OCI-LY3 (cell line): ENCODE measurements at regions not wholly inside any gene's neighbourhood (a gene's known extent, or its start where the extent isn't known, plus 50 kb on each side); places are given as distances from the start of the nearest gene placed in this dataset.
"Not testable (repeated sequence)": the region's sequence is repeated elsewhere in the genome, so short reads cannot be mapped to it uniquely, and the experiment has no call there.

ENCODE experiments used
- H2AFZ ChIP-seq: fragments of 200-600, 300-600 bp; shearing (Covaris generic); 2 replicates; pipeline ENCODE4 v1.6.0; 2014; ENCODE audit warnings: antibody characterized with exemption, low read depth, low read length
- H3K27ac ChIP-seq: fragments of 200-600, 300-600 bp; sonication (generic); 2 replicates; pipeline ENCODE4 v1.5.1; 2014; ENCODE audit warnings: mild to moderate bottlenecking, low read length, moderate library complexity, mixed read lengths
- H3K27me3 ChIP-seq: fragments of 200-600, 300-600 bp; sonication (generic); 2 replicates; pipeline ENCODE4 v1.6.1; 2014; ENCODE audit warnings: low read depth, low read length, mixed read lengths
- H3K36me3 ChIP-seq: fragments of 200-600, 300-600 bp; sonication (generic); replicated peaks from 2 replicates; pipeline ENCODE3; 2014; ENCODE audit warnings: low read depth, low read length, mixed read lengths
- H3K4me1 ChIP-seq: fragments of 300-600, 200-600 bp; sonication (generic); 2 replicates; pipeline ENCODE4 v1.6.1; 2014; ENCODE audit warnings: low read length, mixed read lengths
- H3K4me2 ChIP-seq: fragments of 200-600, 300-600 bp; sonication (generic); 2 replicates; pipeline ENCODE4 v1.6.1; 2014; ENCODE audit warnings: low read length, mixed read lengths
- H3K4me3 ChIP-seq: fragments of 300-600, 200-600 bp; sonication (generic); 2 replicates; pipeline ENCODE4 v1.5.1; 2014; ENCODE audit warnings: antibody characterized with exemption, mild to moderate bottlenecking, low read length, moderate library complexity
- H3K79me2 ChIP-seq: fragments of 300-600, 200-600 bp; shearing (Covaris generic); 2 replicates; pipeline ENCODE4 v1.6.1; 2014; ENCODE audit warnings: mild to moderate bottlenecking, low read length, mixed read lengths
- H3K9ac ChIP-seq: fragments of 300-600, 200-600 bp; shearing (Covaris generic); 2 replicates; pipeline ENCODE4 v1.6.0; 2014; ENCODE audit warnings: mild to moderate bottlenecking, low read length, moderate library complexity
- H3K9me3 ChIP-seq: fragments of 200-600, 300-600 bp; shearing (Covaris generic); 2 replicates; pipeline ENCODE4 v1.6.1; 2014; ENCODE audit warnings: low read length, mixed read lengths; ENCODE audit not compliant: insufficient read depth
- H4K20me1 ChIP-seq: fragments of 200-600, 300-600 bp; sonication (generic); 2 replicates; pipeline ENCODE4 v1.6.1; 2016; ENCODE audit warnings: low read length, mixed read lengths; ENCODE audit not compliant: insufficient read depth
- EZH2phosphoT487 ChIP-seq: fragments of 200-600 bp; shearing (Covaris generic); IDR thresholded peaks from 2 replicates; pipeline ENCODE4 v1.6.1; 2018; ENCODE audit warnings: antibody characterized with exemption, mixed run types, low read depth
- TF ChIP-seq, protein P1 (sequence below): fragments of 200-600, 300-600 bp; sonication (generic); IDR thresholded peaks from 2 replicates; pipeline ENCODE4 v1.5.1; 2014; ENCODE audit warnings: antibody characterized with exemption, low read length, low read depth

GRCh38 chr10:62978482-62978881, 154.6 kb upstream of the NRBF2 start:
- H3K4me2 ChIP-seq, result no peak overlapping the region
- H3K9me3 ChIP-seq, result no peaks in the 10 kb centered on the region
- TF ChIP-seq, protein P1, sequence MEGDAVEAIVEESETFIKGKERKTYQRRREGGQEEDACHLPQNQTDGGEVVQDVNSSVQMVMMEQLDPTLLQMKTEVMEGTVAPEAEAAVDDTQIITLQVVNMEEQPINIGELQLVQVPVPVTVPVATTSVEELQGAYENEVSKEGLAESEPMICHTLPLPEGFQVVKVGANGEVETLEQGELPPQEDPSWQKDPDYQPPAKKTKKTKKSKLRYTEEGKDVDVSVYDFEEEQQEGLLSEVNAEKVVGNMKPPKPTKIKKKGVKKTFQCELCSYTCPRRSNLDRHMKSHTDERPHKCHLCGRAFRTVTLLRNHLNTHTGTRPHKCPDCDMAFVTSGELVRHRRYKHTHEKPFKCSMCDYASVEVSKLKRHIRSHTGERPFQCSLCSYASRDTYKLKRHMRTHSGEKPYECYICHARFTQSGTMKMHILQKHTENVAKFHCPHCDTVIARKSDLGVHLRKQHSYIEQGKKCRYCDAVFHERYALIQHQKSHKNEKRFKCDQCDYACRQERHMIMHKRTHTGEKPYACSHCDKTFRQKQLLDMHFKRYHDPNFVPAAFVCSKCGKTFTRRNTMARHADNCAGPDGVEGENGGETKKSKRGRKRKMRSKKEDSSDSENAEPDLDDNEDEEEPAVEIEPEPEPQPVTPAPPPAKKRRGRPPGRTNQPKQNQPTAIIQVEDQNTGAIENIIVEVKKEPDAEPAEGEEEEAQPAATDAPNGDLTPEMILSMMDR, result no peak
- no peak for TF ChIP-seq EZH2phosphoT487
- H3K27me3 ChIP-seq, result no peaks in the 10 kb centered on the region
- no peak overlapping the region for H3K4me3 ChIP-seq
- H3K9ac ChIP-seq, result no peak overlapping the region
- no peak overlapping the region for H3K27ac ChIP-seq
- H3K36me3 ChIP-seq, result no peaks in the 10 kb centered on the region
- no peaks in the 10 kb centered on the region for H3K79me2 ChIP-seq
- H4K20me1 ChIP-seq, result no peaks in the 10 kb centered on the region
- no peak overlapping the region for H2AFZ ChIP-seq
- H3K4me1 ChIP-seq, result no peaks in the 10 kb centered on the region

- not testable (repeated sequence) for H3K9ac ChIP-seq, H3K27ac ChIP-seq, H3K79me2 ChIP-seq, H3K9me3 ChIP-seq, H3K4me2 ChIP-seq, H4K20me1 ChIP-seq, H3K36me3 ChIP-seq, H2AFZ ChIP-seq, H3K4me3 ChIP-seq, H3K27me3 ChIP-seq, H3K4me1 ChIP-seq
Measured at GRCh38 chr10:62974795-62975194, 158.3 kb upstream of the NRBF2 start.

DNA sequence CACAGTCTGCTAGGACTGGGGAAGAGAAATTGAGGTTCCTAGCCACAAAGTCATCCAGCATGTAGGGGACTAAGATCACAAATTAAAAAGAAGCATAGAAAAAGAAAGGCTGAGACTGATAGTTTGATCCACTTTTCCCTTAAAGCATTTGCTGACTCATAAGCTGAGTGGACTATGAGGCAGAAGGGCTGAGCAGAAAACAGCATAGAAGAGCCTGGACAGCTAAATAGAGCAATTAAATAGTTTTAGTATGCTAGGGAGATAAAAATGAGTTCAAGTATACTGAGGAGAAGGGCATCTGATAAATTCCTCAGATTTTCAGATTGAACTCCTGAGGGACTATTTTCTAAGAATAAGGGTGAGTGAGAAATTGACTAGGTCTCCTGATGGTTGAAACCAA, 155.9 kb upstream of the EGR2 start:
- no peaks in the 10 kb centered on the region for H3K9me3 ChIP-seq
- no peaks in the 10 kb centered on the region for H3K36me3 ChIP-seq
- H3K27ac ChIP-seq, result no peak overlapping the region
- no peak overlapping the region for H2AFZ ChIP-seq
- H3K9ac ChIP-seq, result no peak overlapping the region
- H3K4me3 ChIP-seq, result no peak overlapping the region
- no peaks in the 10 kb centered on the region for H3K27me3 ChIP-seq
- no peaks in the 10 kb centered on the region for H3K4me1 ChIP-seq
- H4K20me1 ChIP-seq, result no peaks in the 10 kb centered on the region
- no peak overlapping the region for H3K4me2 ChIP-seq
- TF ChIP-seq EZH2phosphoT487, result no peak
- TF ChIP-seq, protein P1, result no peak
- H3K79me2 ChIP-seq, result no peaks in the 10 kb centered on the region

DNA sequence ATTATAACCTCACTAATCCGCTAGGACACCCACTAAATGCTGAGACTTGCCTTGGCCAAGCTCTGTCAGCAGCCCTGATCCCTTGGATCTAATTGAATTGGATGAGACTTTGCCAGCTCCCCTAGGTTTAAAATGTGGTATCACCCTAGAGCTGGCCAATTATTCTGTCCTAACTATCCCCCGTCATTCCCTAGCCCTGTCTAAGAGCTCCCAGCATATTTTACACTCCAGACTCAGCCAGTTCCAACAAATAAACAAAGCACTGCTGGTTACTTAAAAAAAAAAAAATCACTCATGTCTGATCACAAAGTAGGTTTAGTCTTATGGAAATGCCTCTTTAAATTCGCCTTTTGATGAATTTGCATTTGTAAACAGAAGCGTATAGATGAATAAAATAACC, 147.9 kb upstream of the EGR2 start:
- Histone ChIP-seq H3K27ac (no peak overlapping the region), H3K27me3 (no peaks in the 10 kb centered on the region), H3K4me1 (no peaks in the 10 kb centered on the region), H3K79me2 (no peaks in the 10 kb centered on the region), H3K4me3 (no peak overlapping the region), H3K4me2 (no peak overlapping the region), H2AFZ (no peak overlapping the region), H4K20me1 (no peaks in the 10 kb centered on the region), H3K9ac (no peak overlapping the region), H3K9me3 (no peaks in the 10 kb centered on the region), H3K36me3 (no peaks in the 10 kb centered on the region)
- TF ChIP-seq, protein P1, result no peak
- TF ChIP-seq EZH2phosphoT487, result no peak

DNA sequence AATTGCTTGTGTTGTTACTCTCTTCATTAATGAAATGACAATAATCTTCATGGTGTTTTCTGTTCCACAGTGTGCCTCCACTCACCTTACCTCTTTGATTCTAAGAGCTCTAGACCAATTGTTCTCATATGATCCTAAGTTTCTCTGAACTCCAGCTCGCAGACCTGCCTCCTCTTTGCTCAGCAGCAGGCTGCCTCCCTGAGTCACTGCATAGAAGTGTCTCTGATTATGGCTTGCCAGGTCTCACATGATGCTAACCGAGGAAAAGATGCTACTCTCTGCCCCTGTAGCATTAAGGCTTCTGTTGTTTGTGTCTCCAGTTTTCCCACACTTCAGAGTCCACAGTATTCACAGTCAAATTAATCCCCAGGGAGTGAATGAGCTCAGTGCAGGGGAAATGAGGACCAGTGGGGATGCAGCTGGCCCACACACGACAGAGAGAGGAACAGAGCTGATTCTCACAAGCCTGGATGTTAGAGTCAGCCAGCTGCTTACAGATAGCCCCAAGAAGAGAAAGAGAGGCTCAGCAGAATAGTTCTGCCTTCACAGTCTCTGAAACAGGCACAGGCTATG, 145.9 kb upstream of the EGR2 start:
- Histone ChIP-seq H3K36me3 (no peaks in the 10 kb centered on the region), H3K9me3 (no peaks in the 10 kb centered on the region), H3K27me3 (no peaks in the 10 kb centered on the region), H3K4me1 (no peaks in the 10 kb centered on the region), H3K4me3 (no peak overlapping the region), H3K27ac (no peak overlapping the region), H3K79me2 (no peaks in the 10 kb centered on the region), H4K20me1 (no peaks in the 10 kb centered on the region), H3K9ac (no peak overlapping the region), H3K4me2 (no peak overlapping the region), H2AFZ (no peak overlapping the region)
- TF ChIP-seq, protein P1, result no peak
- no peak for TF ChIP-seq EZH2phosphoT487
